HG03432 (cell line): ENCODE measurements at regions not wholly inside any gene's neighbourhood (a gene's known extent, or its start where the extent isn't known, plus 50 kb on each side); places are given as distances from the start of the nearest gene placed in this dataset.
"Not testable (repeated sequence)": the region's sequence is repeated elsewhere in the genome, so short reads cannot be mapped to it uniquely, and the experiment has no call there.

Experiments used
- ATAC-seq: cut with Tn5 transposase; IDR thresholded peaks from one replicate; pipeline ENCODE4 v1.9.1; 2021; ENCODE audit warnings: mild to moderate bottlenecking, moderate library complexity; ENCODE audit not compliant: unreplicated experiment

GRCh38 chr13:56763333-56763732 is 377.4 kb upstream of the PRR20A start:
- not testable (repeated sequence) for ATAC-seq

DNA sequence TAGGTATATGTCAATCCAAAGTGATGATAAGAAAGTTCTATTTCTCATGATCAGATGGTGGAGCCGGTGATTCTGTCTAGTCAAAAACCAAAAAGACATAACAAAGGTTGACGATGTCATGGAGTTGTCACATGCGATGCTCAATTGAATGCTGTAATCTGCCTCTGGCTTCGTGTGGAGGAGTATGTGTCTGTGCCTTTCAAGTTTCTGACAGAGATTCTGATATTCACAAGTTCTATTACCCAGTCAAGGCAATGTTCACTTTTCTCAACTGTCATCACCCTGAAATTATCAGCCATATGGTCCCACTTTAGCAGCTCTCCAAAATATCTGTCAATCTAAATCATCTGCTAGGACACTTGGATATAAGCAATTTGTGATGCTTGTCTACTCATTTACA is 367.6 kb upstream of the PRR20A start:
- no peak for ATAC-seq

GRCh38 chr13:56789527-56789926 is 351.2 kb upstream of the PRR20A start:
- ATAC-seq = no peak

DNA sequence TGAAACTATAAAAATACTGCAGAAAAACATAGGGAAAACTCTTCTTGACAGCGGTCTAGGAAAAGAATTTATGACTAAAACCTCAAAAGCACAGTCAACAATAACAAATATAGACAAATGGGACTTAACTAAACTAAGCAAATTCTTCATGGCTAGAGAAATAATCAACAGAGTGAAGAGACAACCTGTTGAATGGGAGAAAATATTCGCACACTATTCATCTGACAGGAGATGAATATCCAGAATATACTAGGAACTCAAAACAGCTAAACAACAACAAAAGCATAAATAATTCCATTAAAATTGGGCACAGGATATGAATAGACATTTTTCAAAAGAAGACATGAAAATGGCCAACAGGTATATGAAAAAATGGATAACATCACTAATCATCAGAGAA is 303.6 kb upstream of the PRR20A start:
- ATAC-seq = no peak

GRCh38 chr13:56850852-56851251 is 289.9 kb upstream of the PRR20A start:
- ATAC-seq = no peak

DNA sequence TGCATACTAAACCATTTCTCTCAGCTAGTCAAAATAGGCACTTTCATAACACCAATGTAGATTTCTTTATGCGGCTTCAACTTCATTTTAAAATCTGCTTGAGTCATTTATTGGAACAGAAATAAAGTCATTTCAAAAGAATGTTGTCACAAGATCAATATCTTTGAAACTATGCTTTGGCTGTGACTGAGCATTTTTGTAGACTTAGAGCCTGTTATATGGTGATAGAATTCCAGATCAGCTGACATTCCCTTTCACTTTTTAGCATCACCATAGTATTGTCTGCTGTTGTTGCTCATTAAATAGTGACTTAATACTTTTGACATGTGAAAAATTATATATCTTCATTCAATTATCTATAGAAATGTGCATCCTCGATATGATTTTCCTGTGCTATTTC is 279.2 kb upstream of the PRR20A start:
- ATAC-seq = no peak

- no peak for ATAC-seq
Observed at GRCh38 chr13:56864451-56864850, 276.3 kb upstream of the PRR20A start.

GRCh38 chr13:56865416-56865815 is 275.3 kb upstream of the PRR20A start:
- ATAC-seq = no peak

DNA sequence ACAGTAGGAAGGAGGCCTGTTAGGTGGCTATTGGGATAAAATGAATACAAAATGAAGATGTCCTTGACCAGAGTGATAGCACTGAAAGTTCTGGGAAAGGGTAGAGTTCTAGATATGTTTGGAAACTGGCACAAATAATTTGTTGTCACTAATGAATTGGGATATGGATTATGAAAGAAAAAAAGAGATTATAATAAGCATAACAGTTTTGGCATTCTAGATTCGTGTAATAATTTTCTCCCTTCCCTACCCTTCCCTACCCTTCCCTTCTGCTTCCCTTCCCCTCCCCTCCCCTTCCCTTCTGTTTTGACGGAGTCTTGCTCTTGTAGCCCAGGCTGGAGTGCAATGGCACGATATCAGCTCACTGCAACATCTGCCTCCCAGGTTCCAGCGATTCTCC is 271.0 kb upstream of the PRR20A start:
- no peak for ATAC-seq

DNA sequence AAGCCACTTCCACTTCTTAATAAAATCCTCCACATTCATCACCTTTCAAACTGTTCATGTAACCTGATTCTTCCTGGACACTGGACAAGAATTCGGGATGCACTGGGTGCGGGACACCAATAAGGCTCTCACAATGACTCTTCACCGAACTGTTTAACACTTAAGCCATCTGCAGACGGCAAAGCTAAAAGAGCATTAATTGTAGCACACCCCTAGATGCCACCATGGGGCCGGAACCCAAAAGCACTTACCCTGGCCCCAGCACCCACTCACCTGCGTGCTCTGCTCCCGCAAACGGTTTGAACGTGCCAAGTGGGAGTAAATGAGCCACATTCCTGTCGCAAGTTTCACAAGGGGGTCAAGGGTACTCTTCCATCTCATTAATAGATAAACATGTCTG is 254.3 kb upstream of the PRR20A start:
- no peak for ATAC-seq

DNA sequence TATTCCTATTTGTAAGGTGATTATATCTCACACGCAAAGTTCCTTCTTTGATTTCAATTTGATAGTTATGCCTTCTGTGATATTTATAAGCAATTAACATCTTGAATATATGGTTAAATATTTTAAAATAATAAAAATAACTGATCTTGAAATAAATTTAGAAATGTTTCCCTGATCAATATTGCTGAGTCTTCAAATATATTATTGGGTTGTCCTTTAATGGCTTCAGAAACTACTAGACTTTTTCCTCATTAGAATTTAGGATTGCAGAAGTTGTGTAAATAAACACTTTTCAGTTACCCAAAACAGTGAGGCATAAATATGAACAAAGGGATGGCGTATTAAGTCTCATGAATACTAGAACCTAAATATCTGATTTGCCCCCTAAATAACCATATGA is 252.3 kb upstream of the PRR20A start:
- no peak for ATAC-seq

- no peak for ATAC-seq
Observed at GRCh38 chr13:56893843-56894242, 246.9 kb upstream of the PRR20A start.

GRCh38 chr13:56900549-56901279 is 240.0 kb upstream of the PRR20A start:
- no peak for ATAC-seq

DNA sequence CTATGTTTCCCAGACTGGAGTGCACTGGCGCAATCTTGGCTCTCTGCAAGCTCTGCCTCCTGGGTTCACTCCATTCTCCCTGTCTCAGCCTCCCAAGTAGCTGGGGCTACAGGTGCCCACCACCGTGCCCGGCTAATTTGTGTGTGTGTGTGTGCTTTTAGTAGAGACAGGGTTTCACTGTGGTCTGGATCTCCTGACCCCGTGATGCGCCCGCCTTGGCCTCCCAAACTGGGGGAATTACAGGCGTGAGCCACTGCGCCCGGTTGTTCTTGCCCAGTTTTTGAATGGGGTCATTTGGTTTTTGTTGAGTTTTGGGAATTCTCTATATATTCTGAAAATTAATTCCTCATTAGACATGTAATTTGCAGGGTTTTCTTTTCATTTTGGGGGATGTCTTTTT is 238.4 kb upstream of the PRR20A start:
- no peak for ATAC-seq

DNA sequence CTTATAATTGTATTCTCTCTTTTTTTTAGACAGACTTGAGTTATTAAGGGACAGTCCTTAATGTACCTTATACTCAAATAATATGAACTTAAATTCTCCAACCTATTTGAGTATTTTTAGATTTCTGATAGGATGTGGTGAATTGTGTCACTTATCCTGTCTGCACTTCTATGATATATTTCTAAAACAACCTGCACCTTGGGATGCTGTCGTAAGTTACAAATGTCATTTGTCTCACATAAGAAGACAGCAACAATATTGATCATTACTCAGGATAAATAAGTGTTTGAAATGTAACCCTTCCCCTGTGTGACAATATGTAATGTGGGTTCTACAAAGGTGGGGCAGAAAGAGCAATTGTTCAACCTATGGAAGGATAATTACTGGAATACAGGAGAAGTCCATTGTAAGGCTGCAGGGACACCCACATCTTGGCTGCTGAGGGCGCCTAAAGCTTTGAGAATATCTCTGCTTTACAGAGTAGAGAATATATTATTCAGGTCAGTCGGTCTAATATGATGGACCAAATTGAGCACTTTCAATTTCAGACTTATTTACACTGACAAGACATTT is 236.9 kb upstream of the PRR20A start:
- no peak for ATAC-seq

- no peak for ATAC-seq
Observed at GRCh38 chr13:56906909-56907308, 233.8 kb upstream of the PRR20A start.

GRCh38 chr13:56907766-56908165 is 233.0 kb upstream of the PRR20A start:
- no peak for ATAC-seq

DNA sequence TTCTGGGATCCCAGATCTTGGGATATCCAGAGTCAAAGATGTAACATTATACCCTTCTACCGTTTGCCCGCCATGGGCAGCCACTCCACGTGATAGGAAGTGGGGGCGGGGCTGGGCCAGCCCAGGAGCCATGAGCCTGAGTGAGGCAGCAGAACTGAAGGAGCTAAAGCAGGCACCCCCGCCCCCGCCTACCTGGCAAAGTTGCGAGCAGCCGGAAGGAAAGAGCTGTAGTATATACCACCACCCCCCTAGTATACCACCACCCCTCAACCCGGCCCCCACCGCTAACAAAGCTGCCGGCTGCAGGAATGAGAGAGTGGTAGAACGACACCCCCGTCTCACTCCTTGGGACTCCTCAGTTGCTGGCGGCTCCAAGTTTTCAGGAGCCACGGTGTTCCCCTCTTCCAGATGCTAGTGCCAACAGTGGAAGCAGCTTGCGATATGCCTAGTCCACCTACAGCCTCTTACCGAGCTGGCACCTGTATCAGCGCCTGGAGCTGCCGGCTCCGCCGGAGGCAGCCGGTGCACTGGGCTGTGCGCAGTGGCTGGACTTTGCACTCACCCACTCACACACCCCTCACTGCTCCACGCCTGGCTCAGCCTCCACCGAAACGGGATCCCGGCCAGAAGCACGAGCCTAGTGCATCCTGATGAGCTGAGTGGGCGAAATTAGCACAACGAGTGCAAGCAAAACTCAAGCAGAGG is 230.7 kb upstream of the PRR20A start:
- ATAC-seq = no peak

DNA sequence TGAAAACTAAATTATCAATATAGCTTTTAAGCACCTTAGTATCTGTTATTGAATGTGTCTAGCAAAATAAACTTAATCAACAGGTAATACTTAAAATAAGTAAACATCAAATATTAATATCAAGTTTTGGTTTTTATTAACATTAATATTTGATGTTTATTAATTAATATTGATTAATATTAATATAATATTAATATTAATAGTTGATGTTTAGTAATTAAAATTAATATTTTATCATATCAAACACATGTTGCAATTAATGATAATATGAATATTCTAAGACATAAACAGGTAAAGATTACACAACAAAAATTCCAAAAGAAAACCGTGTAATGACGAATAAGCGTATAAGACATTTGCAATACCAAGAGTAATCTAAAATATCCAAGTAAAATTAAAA is 222.8 kb upstream of the PRR20A start:
- ATAC-seq = no peak

- no peak for ATAC-seq
Observed at GRCh38 chr13:56923626-56924140, 217.0 kb upstream of the PRR20A start.

DNA sequence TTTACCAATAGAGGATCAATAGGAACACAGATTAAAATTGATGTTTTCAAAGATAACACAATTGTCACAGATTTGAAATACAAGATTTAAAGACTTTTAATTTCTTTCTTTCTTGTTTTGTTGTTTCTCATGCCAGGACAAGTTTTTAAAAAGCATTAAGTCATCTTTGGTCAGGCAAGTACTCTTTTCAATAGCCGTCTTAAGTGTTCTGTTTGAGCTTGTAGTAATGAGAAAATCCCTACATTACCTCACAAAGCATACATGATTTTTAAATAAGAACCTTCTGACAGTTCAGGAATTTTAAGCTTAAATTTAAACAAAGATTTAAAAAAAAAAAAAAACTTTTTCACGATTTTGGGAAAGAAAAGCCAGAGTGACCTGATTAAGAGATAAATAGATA is 216.3 kb upstream of the PRR20A start:
- ATAC-seq = no peak

GRCh38 chr13:56932104-56932503 is 208.6 kb upstream of the PRR20A start:
- no peak for ATAC-seq
